ENCODE measurements at regions not wholly inside any gene's neighbourhood (a gene's known extent, or its start where the extent isn't known, plus 50 kb on each side); places are given as distances from the start of the nearest gene placed in this dataset.

DNA sequence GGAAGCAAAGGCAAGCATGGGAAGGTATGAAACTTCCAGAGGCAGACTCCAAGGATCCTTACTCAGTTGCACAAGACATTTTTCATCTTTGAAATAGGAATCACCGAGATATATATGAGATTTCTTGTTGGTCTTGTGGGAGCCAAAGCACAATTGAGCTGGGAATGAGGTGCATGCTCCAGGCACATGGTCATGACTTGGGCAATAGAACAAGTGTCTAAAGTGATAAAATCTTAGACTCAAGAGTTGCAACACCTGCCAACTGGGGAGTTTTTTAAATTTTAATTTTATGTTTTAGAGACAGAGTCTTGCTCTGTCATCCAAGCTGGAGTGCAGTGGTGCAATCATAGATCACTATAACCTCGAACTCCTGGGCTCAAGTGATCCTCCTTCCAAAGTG, 169.5 kb upstream of the ADCY1 start:
- H3K4me1 Mint-ChIP-seq (ENCODE audit: low read depth, unreplicated experiment) = no peaks in the 10 kb centered on the region
- Histone ChIP-seq H3K4me1 (no peaks in the 10 kb centered on the region), H3K4me3 (ENCODE audit: low read depth, low read length) (no peak overlapping the region), H3K9me3 (0 out of 2 replicates have a peak, but pooled peaks cover 4% of the 10 kb centered on the region), H3K36me3 (ENCODE audit: control insufficient read depth, insufficient read depth, low read length) (no peaks in the 10 kb centered on the region), H3K27me3 (replicated peaks; ENCODE audit: control insufficient read depth, insufficient read depth, low read length) (no peaks in the 10 kb centered on the region)
- ChIA-PET CTCF (no interaction called here), POLR2A (no interaction called here)
- no TSS peak for BruUV-seq (replicated peaks)
- TF ChIP-seq, protein P1, sequence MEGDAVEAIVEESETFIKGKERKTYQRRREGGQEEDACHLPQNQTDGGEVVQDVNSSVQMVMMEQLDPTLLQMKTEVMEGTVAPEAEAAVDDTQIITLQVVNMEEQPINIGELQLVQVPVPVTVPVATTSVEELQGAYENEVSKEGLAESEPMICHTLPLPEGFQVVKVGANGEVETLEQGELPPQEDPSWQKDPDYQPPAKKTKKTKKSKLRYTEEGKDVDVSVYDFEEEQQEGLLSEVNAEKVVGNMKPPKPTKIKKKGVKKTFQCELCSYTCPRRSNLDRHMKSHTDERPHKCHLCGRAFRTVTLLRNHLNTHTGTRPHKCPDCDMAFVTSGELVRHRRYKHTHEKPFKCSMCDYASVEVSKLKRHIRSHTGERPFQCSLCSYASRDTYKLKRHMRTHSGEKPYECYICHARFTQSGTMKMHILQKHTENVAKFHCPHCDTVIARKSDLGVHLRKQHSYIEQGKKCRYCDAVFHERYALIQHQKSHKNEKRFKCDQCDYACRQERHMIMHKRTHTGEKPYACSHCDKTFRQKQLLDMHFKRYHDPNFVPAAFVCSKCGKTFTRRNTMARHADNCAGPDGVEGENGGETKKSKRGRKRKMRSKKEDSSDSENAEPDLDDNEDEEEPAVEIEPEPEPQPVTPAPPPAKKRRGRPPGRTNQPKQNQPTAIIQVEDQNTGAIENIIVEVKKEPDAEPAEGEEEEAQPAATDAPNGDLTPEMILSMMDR (IDR thresholded peaks at IDR 0.05; ENCODE audit: insufficient read depth in 1 of 2, low read depth in 1 of 2, low read length in 1 of 2, severe bottlenecking in 1 of 2, unreplicated experiment in 1 of 2) = no peak
- H3K27ac Mint-ChIP-seq (ENCODE audit: unreplicated experiment) = no peak overlapping the region
- intact Hi-C loops (cut with micrococcal nuclease; ENCODE audit: unreplicated experiment) = no loop called here
- peaks cover 21% of the 10 kb centered on the region for H3K9me3 Mint-ChIP-seq (ENCODE audit: unreplicated experiment)
- no peaks in the 10 kb centered on the region for H3K36me3 Mint-ChIP-seq (ENCODE audit: insufficient read depth, unreplicated experiment)
- peaks cover 7% of the 10 kb centered on the region for H3K27me3 Mint-ChIP-seq (ENCODE audit: insufficient read depth, unreplicated experiment)
- no peak overlapping the region for H3K4me3 Mint-ChIP-seq (ENCODE audit: unreplicated experiment)
- DNase-seq = no peak

GRCh38 chr7:45407730-45408408, 166.3 kb upstream of the ADCY1 start:
- no peak overlapping the region for H3K4me3 Mint-ChIP-seq (ENCODE audit: unreplicated experiment)
- no peak overlapping the region for H3K4me3 ChIP-seq (ENCODE audit: low read depth, low read length)
- intact Hi-C loops (cut with micrococcal nuclease; ENCODE audit: unreplicated experiment) = no loop called here
- H3K27ac Mint-ChIP-seq (ENCODE audit: unreplicated experiment) = no peak overlapping the region
- H3K4me1 Mint-ChIP-seq (ENCODE audit: low read depth, unreplicated experiment) = no peaks in the 10 kb centered on the region
- H3K27me3 Mint-ChIP-seq (ENCODE audit: insufficient read depth, unreplicated experiment) = peaks cover 7% of the 10 kb centered on the region
- 0 out of 2 replicates have a peak, but pooled peaks cover 4% of the 10 kb centered on the region for H3K9me3 ChIP-seq
- H3K4me1 ChIP-seq = no peaks in the 10 kb centered on the region
- CTCF ChIA-PET = no interaction called here
- peak in 1 of 2 experiments; percentile 7 for DNase-seq
- POLR2A ChIA-PET = no interaction called here
- peaks cover 27% of the 10 kb centered on the region for H3K9me3 Mint-ChIP-seq (ENCODE audit: unreplicated experiment)
- TF ChIP-seq, protein P1 (IDR thresholded peaks at IDR 0.05; ENCODE audit: insufficient read depth in 1 of 2, low read depth in 1 of 2, low read length in 1 of 2, severe bottlenecking in 1 of 2, unreplicated experiment in 1 of 2) = no peak
- H3K36me3 ChIP-seq (ENCODE audit: control insufficient read depth, insufficient read depth, low read length) = no peaks in the 10 kb centered on the region
- H3K36me3 Mint-ChIP-seq (ENCODE audit: insufficient read depth, unreplicated experiment) = no peaks in the 10 kb centered on the region
- no peaks in the 10 kb centered on the region for H3K27me3 ChIP-seq (replicated peaks; ENCODE audit: control insufficient read depth, insufficient read depth, low read length)
- BruUV-seq (replicated peaks) = no TSS peak

DNA sequence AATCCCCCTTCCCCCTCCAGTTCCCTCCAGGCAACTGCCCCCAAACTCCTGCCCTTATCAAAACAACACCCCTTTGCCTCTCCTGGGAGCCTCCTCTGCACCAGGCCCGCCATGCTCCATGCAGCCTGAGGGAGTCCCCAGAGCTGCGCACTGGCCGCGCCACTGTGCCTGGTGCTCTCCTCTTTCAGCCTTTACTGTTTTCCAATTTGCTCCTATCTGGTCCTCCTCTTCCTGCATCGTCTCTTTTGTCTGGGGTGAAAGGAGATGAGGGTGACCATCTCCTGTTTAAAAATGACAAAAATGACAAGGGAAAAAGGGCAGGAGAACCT, 165.8 kb upstream of the ADCY1 start:
- ChIA-PET POLR2A (no interaction called here), CTCF (no interaction called here)
- no peak for DNase-seq
- Histone ChIP-seq H3K4me1 (no peaks in the 10 kb centered on the region), H3K4me3 (ENCODE audit: low read depth, low read length) (no peak overlapping the region), H3K9me3 (0 out of 2 replicates have a peak, but pooled peaks cover 4% of the 10 kb centered on the region), H3K27me3 (replicated peaks; ENCODE audit: control insufficient read depth, insufficient read depth, low read length) (no peaks in the 10 kb centered on the region), H3K36me3 (ENCODE audit: control insufficient read depth, insufficient read depth, low read length) (no peaks in the 10 kb centered on the region)
- intact Hi-C loops (cut with micrococcal nuclease; ENCODE audit: unreplicated experiment) = no loop called here
- H3K27me3 Mint-ChIP-seq (ENCODE audit: insufficient read depth, unreplicated experiment) = peaks cover 7% of the 10 kb centered on the region
- no TSS peak for BruUV-seq (replicated peaks)
- H3K36me3 Mint-ChIP-seq (ENCODE audit: insufficient read depth, unreplicated experiment) = no peaks in the 10 kb centered on the region
- no peaks in the 10 kb centered on the region for H3K4me1 Mint-ChIP-seq (ENCODE audit: low read depth, unreplicated experiment)
- TF ChIP-seq, protein P1 (IDR thresholded peaks at IDR 0.05; ENCODE audit: insufficient read depth in 1 of 2, low read depth in 1 of 2, low read length in 1 of 2, severe bottlenecking in 1 of 2, unreplicated experiment in 1 of 2) = no peak
- H3K4me3 Mint-ChIP-seq (ENCODE audit: unreplicated experiment) = no peak overlapping the region
- no peak overlapping the region for H3K27ac Mint-ChIP-seq (ENCODE audit: unreplicated experiment)
- H3K9me3 Mint-ChIP-seq (ENCODE audit: unreplicated experiment) = peaks cover 21% of the 10 kb centered on the region

Data from Caco-2 (cell line).